Stomach (tissue), 4 donors: ENCODE measurements at regions not wholly inside any gene's neighbourhood (a gene's known extent, or its start where the extent isn't known, plus 50 kb on each side); places are given as distances from the start of the nearest gene placed in this dataset.

Experiments
- EP300 ChIP-seq: sonication (generic); formaldehyde crosslinking; IDR thresholded peaks from one replicate; pipeline ENCODE4 v1.6.1; 2017; ENCODE audit warnings: antibody characterized with exemption
- POLR2AphosphoS5 ChIP-seq, 3 donors: sonication (generic); formaldehyde crosslinking; IDR thresholded peaks; one replicate each; pipeline ENCODE4 v1.6.1; 2016; ENCODE audit warnings: antibody characterized with exemption in 3 of 3

DNA sequence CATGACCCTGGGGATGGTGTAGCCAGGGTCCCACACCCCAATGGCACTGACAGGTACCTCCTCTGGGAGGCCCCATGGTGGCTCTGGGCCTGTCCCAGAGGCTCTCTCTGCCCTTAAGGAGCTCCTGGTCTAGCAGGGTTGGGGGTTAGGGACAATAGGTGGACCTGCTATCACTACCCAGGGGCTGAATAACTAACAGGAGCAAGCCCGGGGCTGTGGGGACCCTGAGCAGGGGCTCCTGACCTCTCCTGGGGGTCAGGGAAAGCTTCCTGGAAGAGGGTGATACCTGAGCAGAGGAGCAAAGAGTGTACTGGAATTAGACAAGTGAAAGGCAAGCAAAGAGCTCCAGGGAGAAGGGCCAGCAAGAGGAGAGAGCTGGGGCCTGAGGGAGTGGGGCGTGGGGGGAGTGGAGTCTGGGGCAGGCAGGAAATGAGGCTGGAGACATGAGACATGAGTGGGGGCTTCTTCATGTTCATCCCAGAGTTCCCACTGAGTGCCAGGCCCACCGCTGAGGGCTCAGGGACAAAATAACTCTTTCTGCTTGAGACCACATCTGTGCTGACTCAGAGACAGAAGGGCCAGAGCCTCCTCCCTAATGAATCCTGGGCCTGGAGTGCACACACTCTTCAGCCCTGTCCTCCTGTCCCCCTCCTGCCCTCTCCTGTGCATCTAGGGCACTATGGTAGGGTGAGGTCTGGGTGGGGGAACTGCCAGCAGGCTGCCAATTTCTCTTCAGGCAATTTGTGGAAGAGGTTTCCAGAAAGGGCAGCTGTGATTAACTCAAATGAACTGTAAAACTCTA lies 517.6 kb downstream of the PTPRU start:
- no peak for TF ChIP-seq EP300
- no peak for TF ChIP-seq POLR2AphosphoS5 (IDR thresholded peaks at IDR 0.05)
